NCI-H2081 (cell line): ENCODE measurements at regions not wholly inside any gene's neighbourhood (a gene's known extent, or its start where the extent isn't known, plus 50 kb on each side); places are given as distances from the start of the nearest gene placed in this dataset.

Experiments
- DNase-seq, 2 experiments: peaks; one replicate each; lab custom pipeline; 2025; lab: John Stamatoyannopoulos, UW

GRCh38 chr4:136412708-136413107 lies 1119.6 kb downstream of the PCDH18 start:
- no peak for DNase-seq

- no peak for DNase-seq
Measured at GRCh38 chr4:136400829-136401228, 1131.5 kb downstream of the PCDH18 start.

- peak; percentile 21 to 36 for DNase-seq
Measured at GRCh38 chr4:136395212-136395722, 1137.0 kb downstream of the PCDH18 start.

- DNase-seq = no peak
Measured at GRCh38 chr4:136392576-136392975, 1139.7 kb downstream of the PCDH18 start.

GRCh38 chr4:136390824-136391223 lies 1141.5 kb downstream of the PCDH18 start:
- DNase-seq = no peak

GRCh38 chr4:136383082-136383481 lies 1149.2 kb downstream of the PCDH18 start:
- no peak for DNase-seq

GRCh38 chr4:136371231-136371630 lies 1161.1 kb downstream of the PCDH18 start:
- no peak for DNase-seq

- DNase-seq = no peak
Measured at GRCh38 chr4:136369073-136369472, 1163.2 kb downstream of the PCDH18 start.

- DNase-seq = no peak
Measured at GRCh38 chr4:136357556-136357955, 1174.7 kb downstream of the PCDH18 start.

- DNase-seq = no peak
Measured at GRCh38 chr4:136355970-136356369, 1176.3 kb downstream of the PCDH18 start.

GRCh38 chr4:136343340-136343739 lies 1189.0 kb downstream of the PCDH18 start:
- DNase-seq = no peak

- no peak for DNase-seq
Measured at GRCh38 chr4:136342666-136343065, 1189.6 kb downstream of the PCDH18 start.

GRCh38 chr4:136337216-136337615 lies 1195.1 kb downstream of the PCDH18 start:
- no peak for DNase-seq

GRCh38 chr4:136336479-136336878 lies 1195.8 kb downstream of the PCDH18 start:
- DNase-seq = no peak

GRCh38 chr4:136329042-136329662 lies 1203.1 kb downstream of the PCDH18 start:
- DNase-seq = no peak

GRCh38 chr4:136328131-136328530 lies 1204.2 kb downstream of the PCDH18 start:
- DNase-seq = no peak

GRCh38 chr4:136320465-136320813 lies 1211.9 kb downstream of the PCDH18 start:
- DNase-seq = no peak

- DNase-seq = no peak
Measured at GRCh38 chr4:136319789-136320464, 1212.4 kb downstream of the PCDH18 start.

GRCh38 chr4:136316961-136317360 lies 1215.3 kb downstream of the PCDH18 start:
- DNase-seq = no peak

GRCh38 chr4:136314686-136315085 lies 1217.6 kb downstream of the PCDH18 start:
- no peak for DNase-seq

- DNase-seq = no peak
Measured at GRCh38 chr4:136311774-136312173, 1220.5 kb downstream of the PCDH18 start.

- no peak for DNase-seq
Measured at GRCh38 chr4:136307765-136308164, 1224.5 kb downstream of the PCDH18 start.

- DNase-seq = no peak
Measured at GRCh38 chr4:136306361-136306760, 1225.9 kb downstream of the PCDH18 start.

GRCh38 chr4:136302566-136302965 lies 1229.7 kb downstream of the PCDH18 start:
- DNase-seq = no peak
